GM18858 (cell line): ENCODE measurements at regions not wholly inside any gene's neighbourhood (a gene's known extent, or its start where the extent isn't known, plus 50 kb on each side); places are given as distances from the start of the nearest gene placed in this dataset.

Source experiments
- ATAC-seq: cut with Tn5 transposase; IDR thresholded peaks from one replicate; pipeline ENCODE4 v1.9.1; 2021; ENCODE audit not compliant: unreplicated experiment

GRCh38 chr2:47266939-47267710, 90.8 kb upstream of the CALM2 start:
- ATAC-seq: no peak

DNA sequence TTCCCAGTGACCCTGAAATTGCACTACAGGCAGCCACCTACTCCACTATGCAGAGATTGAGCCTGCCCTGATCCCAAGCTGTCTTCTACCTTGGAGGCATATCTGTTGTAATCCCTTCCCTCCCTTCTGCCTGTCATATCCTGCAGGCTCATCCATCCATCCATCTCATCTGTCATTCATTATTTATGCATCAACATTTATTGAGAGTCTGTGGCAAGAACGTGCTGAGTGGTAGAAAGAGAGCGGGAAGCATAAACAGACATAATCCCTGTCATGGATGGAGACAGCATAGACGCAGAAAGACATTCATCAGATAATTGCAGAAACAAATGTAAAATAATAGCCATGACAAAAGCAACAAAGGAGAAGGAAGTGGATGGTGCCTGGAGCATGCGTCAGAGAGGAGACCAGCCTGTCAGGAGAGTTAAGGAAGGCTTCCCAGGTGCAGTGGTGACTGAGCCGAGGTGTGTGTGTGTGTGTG, 89.5 kb upstream of the CALM2 start:
- no peak for ATAC-seq

DNA sequence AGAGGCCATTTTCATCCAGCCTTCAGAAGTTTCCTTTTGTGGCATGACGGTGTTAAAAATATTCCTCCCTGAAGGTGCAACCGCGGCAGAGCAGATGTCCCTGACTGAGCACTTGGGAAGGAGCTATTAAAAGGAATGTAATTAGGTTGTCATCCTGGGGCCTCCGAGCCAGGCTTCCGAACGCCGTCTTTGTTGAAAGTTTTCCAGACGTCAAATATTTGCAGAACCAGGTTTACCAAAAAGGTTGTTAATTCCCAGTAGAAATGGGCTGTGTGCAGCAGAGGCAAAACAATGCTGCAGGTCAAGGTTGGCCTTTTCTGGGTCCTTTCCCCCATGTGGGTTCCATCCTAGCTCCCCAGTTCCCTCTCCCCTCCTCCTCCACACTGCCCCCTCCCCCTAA, 88.8 kb upstream of the CALM2 start:
- ATAC-seq: no peak

GRCh38 chr2:47264686-47265085, 88.4 kb upstream of the CALM2 start:
- no peak for ATAC-seq

GRCh38 chr2:47264143-47264542, 87.8 kb upstream of the CALM2 start:
- ATAC-seq: no peak

GRCh38 chr2:47262657-47263056, 86.3 kb upstream of the CALM2 start:
- no peak for ATAC-seq

GRCh38 chr2:47260971-47261370, 84.7 kb upstream of the CALM2 start:
- ATAC-seq: no peak

GRCh38 chr2:47259829-47260228, 83.5 kb upstream of the CALM2 start:
- no peak for ATAC-seq

DNA sequence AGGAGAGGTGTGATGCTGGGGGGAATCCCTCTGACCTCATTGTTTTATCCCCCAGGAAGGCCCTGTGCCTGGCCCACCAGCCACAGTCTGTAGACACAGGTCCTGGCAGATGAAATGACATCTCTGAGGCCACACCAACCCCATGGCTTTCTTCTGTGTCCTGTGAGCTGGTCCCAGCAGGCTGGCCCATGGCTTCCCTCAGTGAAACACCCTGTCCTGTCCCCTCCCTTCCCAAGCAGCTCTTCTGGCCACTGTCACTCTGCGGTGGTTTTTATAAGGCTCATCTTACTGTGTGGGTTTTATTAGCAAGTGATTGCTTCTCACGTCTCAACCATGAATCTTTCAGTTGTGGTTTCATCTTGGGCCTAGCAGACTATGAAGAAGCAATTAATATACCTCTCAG, 81.6 kb upstream of the CALM2 start:
- ATAC-seq: no peak

- ATAC-seq: no peak
Measured at GRCh38 chr2:47256416-47257087, 80.2 kb upstream of the CALM2 start.

- ATAC-seq: no peak
Measured at GRCh38 chr2:47255794-47256193, 79.5 kb upstream of the CALM2 start.

GRCh38 chr2:47254464-47254863, 78.2 kb upstream of the CALM2 start:
- ATAC-seq: no peak

- no peak for ATAC-seq
Measured at GRCh38 chr2:47253447-47253846, 77.1 kb upstream of the CALM2 start.

DNA sequence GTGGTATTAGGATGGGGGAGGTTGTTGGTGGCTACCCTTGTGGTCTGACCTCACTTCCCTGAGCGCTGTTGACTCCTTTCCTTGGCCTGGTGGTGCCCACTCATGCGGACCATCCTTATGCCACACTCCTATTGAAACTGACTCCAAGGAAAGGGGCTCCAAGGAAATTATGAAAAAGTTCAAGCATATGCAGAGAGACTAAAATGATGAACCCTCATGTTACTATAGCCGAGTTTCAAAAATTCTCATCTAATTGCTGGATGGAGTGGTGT, 75.0 kb upstream of the CALM2 start:
- ATAC-seq: no peak

- no peak for ATAC-seq
Measured at GRCh38 chr2:47250586-47251403, 74.5 kb upstream of the CALM2 start.

- ATAC-seq: no peak
Measured at GRCh38 chr2:47249931-47250330, 73.6 kb upstream of the CALM2 start.

DNA sequence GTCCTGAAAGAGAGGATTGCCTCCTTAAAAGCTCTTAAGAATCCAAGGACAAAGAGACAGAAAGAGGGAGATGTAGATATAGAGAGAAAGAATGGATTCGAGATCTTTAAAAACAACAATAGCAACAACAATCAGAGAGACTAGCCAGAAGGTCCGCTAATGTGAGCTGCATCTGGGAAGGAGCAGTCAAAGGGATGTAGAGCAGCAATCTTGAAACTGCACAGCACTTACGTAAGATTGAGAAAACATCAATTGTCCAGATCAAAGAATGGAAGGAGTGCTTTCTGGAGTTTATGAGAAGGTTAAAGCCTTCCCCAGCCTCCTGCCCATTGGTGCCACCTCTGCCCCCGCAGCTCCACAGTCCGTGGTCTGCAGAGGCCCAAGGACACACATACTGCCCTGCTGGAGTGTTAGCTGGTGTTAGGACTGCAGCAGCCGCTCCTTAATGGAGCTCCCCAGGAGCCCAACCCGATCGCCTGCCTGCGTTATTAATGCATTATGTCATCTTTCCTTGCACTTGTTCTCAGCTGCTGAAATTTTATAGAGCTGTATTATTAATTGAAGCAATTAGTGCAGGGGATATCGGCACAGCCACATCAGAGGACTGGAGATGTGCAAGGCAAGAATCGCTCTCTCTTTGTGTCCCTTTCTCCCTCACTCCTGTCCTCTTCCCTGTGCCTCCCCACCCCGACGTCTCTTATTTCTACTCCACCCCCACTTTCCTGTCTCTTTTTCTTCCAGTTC, 73.0 kb upstream of the CALM2 start:
- ATAC-seq: no peak

GRCh38 chr2:47243596-47244323, 67.4 kb upstream of the CALM2 start:
- ATAC-seq: no peak

GRCh38 chr2:47241715-47242114, 65.4 kb upstream of the CALM2 start:
- ATAC-seq: no peak

DNA sequence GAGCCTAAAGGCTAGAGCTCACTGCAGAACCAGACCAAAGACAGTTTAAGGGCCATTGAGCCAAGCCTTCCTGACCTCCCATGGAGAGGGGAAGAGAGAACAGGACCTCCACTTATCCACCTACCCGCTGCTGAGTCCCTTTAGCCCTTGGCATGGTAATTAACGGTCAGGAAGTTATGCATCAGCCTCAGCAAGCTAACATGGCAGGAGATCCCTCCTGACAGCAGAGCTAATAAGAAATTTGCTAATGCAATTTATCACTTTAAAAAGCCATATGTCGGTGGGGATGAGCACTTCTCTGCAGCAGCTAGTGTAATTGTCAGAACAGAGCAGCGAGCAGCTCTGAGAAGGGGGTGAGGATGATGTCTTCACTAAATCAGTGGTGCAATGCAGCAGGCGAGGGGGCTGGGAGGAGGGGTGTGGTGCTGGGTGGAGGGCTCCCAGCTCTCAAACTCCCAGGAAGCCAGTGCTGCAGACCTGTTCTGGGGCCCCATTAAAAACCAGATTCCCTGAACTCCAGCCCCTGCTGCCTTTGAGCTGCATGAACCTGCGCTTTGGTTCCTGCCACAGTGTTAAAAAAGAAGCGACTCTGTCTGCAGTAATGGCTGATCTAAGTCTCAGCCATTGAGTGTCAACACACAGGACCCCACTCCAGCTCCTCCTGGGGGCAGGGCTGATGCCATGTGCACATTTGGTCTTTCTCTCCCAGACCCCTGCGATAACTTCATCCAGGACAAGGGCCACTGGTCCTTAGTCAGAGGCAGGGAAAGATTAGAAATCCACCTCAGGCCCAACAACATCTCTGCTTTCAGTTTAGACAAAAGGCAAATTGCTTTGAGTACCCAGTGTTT, 63.0 kb upstream of the CALM2 start:
- no peak for ATAC-seq
